HUES48 (cell line): ENCODE measurements at regions not wholly inside any gene's neighbourhood (a gene's known extent, or its start where the extent isn't known, plus 50 kb on each side); places are given as distances from the start of the nearest gene placed in this dataset.

ENCODE experiments used
- H3K27ac ChIP-seq: one replicate; pipeline ENCODE4 v1.7.0; 2013; ENCODE audit warnings: low read depth, low read length, inconsistent platforms
- H3K27me3 ChIP-seq: 2 replicates; pipeline ENCODE4 v1.6.1; 2013; ENCODE audit warnings: mild to moderate bottlenecking, low read length; ENCODE audit not compliant: control insufficient read depth, insufficient read depth
- H3K36me3 ChIP-seq: 2 replicates; pipeline ENCODE4 v1.6.1; 2013; ENCODE audit warnings: low read length; ENCODE audit not compliant: control insufficient read depth, insufficient read depth
- H3K4me1 ChIP-seq: 2 replicates; pipeline ENCODE4 v1.6.1; 2013; ENCODE audit warnings: mild to moderate bottlenecking, low read length; ENCODE audit not compliant: control insufficient read depth, insufficient read depth
- H3K4me3 ChIP-seq: 2 replicates; pipeline ENCODE4 v1.5.1; 2013; ENCODE audit warnings: mild to moderate bottlenecking, low read depth, low read length
- H3K9ac ChIP-seq: 2 replicates; pipeline ENCODE4 v1.6.1; 2013; ENCODE audit warnings: mild to moderate bottlenecking, low read depth, low read length, moderate library complexity
- H3K9me3 ChIP-seq: 2 replicates; pipeline ENCODE4 v1.6.1; 2013; ENCODE audit warnings: low read length; ENCODE audit not compliant: control insufficient read depth, insufficient read depth

GRCh38 chr1:37239225-37239740, 205.0 kb upstream of the GRIK3 start:
- H3K9me3 ChIP-seq = no peaks in the 10 kb centered on the region
- H3K36me3 ChIP-seq = no peaks in the 10 kb centered on the region
- H3K27me3 ChIP-seq = peaks cover 3% of the 10 kb centered on the region; the same call in 1 of the 2 replicates
- no peak overlapping the region for H3K4me3 ChIP-seq
- peaks cover 52% of the 10 kb centered on the region for H3K4me1 ChIP-seq
- H3K9ac ChIP-seq = no peak overlapping the region
- no peak overlapping the region for H3K27ac ChIP-seq

- Histone ChIP-seq H3K9me3 (no peaks in the 10 kb centered on the region), H3K27ac (no peak overlapping the region), H3K27me3 (peaks cover 3% of the 10 kb centered on the region; the same call in 1 of the 2 replicates), H3K4me1 (peaks cover 36% of the 10 kb centered on the region), H3K9ac (no peak overlapping the region), H3K36me3 (no peaks in the 10 kb centered on the region), H3K4me3 (no peak overlapping the region)
Observed at GRCh38 chr1:37240897-37241296, 206.6 kb upstream of the GRIK3 start.

- H3K36me3 ChIP-seq = no peaks in the 10 kb centered on the region
- no peak overlapping the region for H3K4me3 ChIP-seq
- no peak overlapping the region for H3K27ac ChIP-seq
- H3K27me3 ChIP-seq = peaks cover 3% of the 10 kb centered on the region; the same call in 1 of the 2 replicates
- peaks cover 33% of the 10 kb centered on the region for H3K4me1 ChIP-seq
- no peak overlapping the region for H3K9ac ChIP-seq
- no peaks in the 10 kb centered on the region for H3K9me3 ChIP-seq
Observed at GRCh38 chr1:37242501-37242900, 208.2 kb upstream of the GRIK3 start.

GRCh38 chr1:37243368-37244082, 209.2 kb upstream of the GRIK3 start:
- H3K4me1 ChIP-seq = peaks cover 27% of the 10 kb centered on the region
- H3K27me3 ChIP-seq = peaks cover 3% of the 10 kb centered on the region; the same call in 1 of the 2 replicates
- H3K9me3 ChIP-seq = no peaks in the 10 kb centered on the region
- H3K36me3 ChIP-seq = no peaks in the 10 kb centered on the region
- no peak overlapping the region for H3K27ac ChIP-seq
- H3K4me3 ChIP-seq = no peak overlapping the region
- H3K9ac ChIP-seq = no peak overlapping the region

- Histone ChIP-seq H3K27ac (no peak overlapping the region), H3K4me1 (peaks cover 22% of the 10 kb centered on the region), H3K9me3 (no peaks in the 10 kb centered on the region), H3K9ac (no peak overlapping the region), H3K27me3 (peaks cover 3% of the 10 kb centered on the region; the same call in 1 of the 2 replicates), H3K36me3 (no peaks in the 10 kb centered on the region), H3K4me3 (no peak overlapping the region)
Observed at GRCh38 chr1:37244083-37244480, 209.8 kb upstream of the GRIK3 start.

- no peaks in the 10 kb centered on the region for H3K9me3 ChIP-seq
- no peak overlapping the region for H3K4me3 ChIP-seq
- H3K4me1 ChIP-seq = peaks cover 20% of the 10 kb centered on the region
- no peak overlapping the region for H3K9ac ChIP-seq
- H3K36me3 ChIP-seq = no peaks in the 10 kb centered on the region
- H3K27ac ChIP-seq = no peak overlapping the region
- H3K27me3 ChIP-seq = peaks cover 3% of the 10 kb centered on the region; the same call in 1 of the 2 replicates
Observed at GRCh38 chr1:37244815-37245214, 210.5 kb upstream of the GRIK3 start.

- no peaks in the 10 kb centered on the region for H3K9me3 ChIP-seq
- H3K4me1 ChIP-seq = peaks cover 13% of the 10 kb centered on the region
- no peak overlapping the region for H3K9ac ChIP-seq
- H3K4me3 ChIP-seq = no peak overlapping the region
- no peaks in the 10 kb centered on the region for H3K36me3 ChIP-seq
- H3K27ac ChIP-seq = no peak overlapping the region
- peaks cover 3% of the 10 kb centered on the region; the same call in 1 of the 2 replicates for H3K27me3 ChIP-seq
Observed at GRCh38 chr1:37246631-37247030, 212.3 kb upstream of the GRIK3 start.

GRCh38 chr1:37250371-37250770, 216.1 kb upstream of the GRIK3 start:
- H3K4me1 ChIP-seq = 0 out of 2 replicates have a peak, but pooled peaks cover 6% of the 10 kb centered on the region
- peaks cover 7% of the 10 kb centered on the region; the same call in 1 of the 2 replicates for H3K27me3 ChIP-seq
- H3K36me3 ChIP-seq = no peaks in the 10 kb centered on the region
- H3K27ac ChIP-seq = no peak overlapping the region
- H3K9me3 ChIP-seq = no peaks in the 10 kb centered on the region
- no peak overlapping the region for H3K9ac ChIP-seq
- no peak overlapping the region for H3K4me3 ChIP-seq

- peak overlapping the region; percentile 37 for H3K4me3 ChIP-seq
- no peaks in the 10 kb centered on the region for H3K36me3 ChIP-seq
- H3K27me3 ChIP-seq = peaks cover 7% of the 10 kb centered on the region; the same call in 1 of the 2 replicates
- no peak overlapping the region for H3K9ac ChIP-seq
- H3K4me1 ChIP-seq = peaks cover 19% of the 10 kb centered on the region; the same call in 1 of the 2 replicates
- H3K9me3 ChIP-seq = no peaks in the 10 kb centered on the region
- H3K27ac ChIP-seq = no peak overlapping the region
Observed at GRCh38 chr1:37255136-37255795, 219.1 kb upstream of the ZC3H12A start.

GRCh38 chr1:37255868-37256267, 218.5 kb upstream of the ZC3H12A start:
- no peaks in the 10 kb centered on the region for H3K36me3 ChIP-seq
- peaks cover 7% of the 10 kb centered on the region; the same call in 1 of the 2 replicates for H3K27me3 ChIP-seq
- peaks cover 19% of the 10 kb centered on the region; the same call in 1 of the 2 replicates for H3K4me1 ChIP-seq
- no peak overlapping the region for H3K27ac ChIP-seq
- H3K9ac ChIP-seq = no peak overlapping the region
- peak overlapping the region; percentile 32 for H3K4me3 ChIP-seq
- no peaks in the 10 kb centered on the region for H3K9me3 ChIP-seq

GRCh38 chr1:37257646-37258045, 216.7 kb upstream of the ZC3H12A start:
- H3K4me1 ChIP-seq = peaks cover 19% of the 10 kb centered on the region; the same call in 1 of the 2 replicates
- H3K9me3 ChIP-seq = no peaks in the 10 kb centered on the region
- no peak overlapping the region for H3K9ac ChIP-seq
- H3K4me3 ChIP-seq = no peak overlapping the region
- peaks cover 7% of the 10 kb centered on the region; the same call in 1 of the 2 replicates for H3K27me3 ChIP-seq
- no peaks in the 10 kb centered on the region for H3K36me3 ChIP-seq
- H3K27ac ChIP-seq = no peak overlapping the region
